HEK293 (cell line): ENCODE measurements at regions not wholly inside any gene's neighbourhood (a gene's known extent, or its start where the extent isn't known, plus 50 kb on each side); places are given as distances from the start of the nearest gene placed in this dataset.

ENCODE experiments used
- BCL11A ChIP-seq: fragments of 450-650 bp; formaldehyde crosslinking; IDR thresholded peaks from 2 replicates; pipeline ENCODE4 v1.5.1; 2016; ENCODE audit warnings: low read depth, missing biosample characterization, missing genetic modification characterization
- CTCF ChIP-seq: fragments of 450-650 bp; formaldehyde crosslinking; IDR thresholded peaks from 2 replicates; pipeline ENCODE4 v1.5.1; 2016; ENCODE audit warnings: missing biosample characterization, missing genetic modification characterization
- RBAK ChIP-seq: fragments of 450-650 bp; formaldehyde crosslinking; IDR thresholded peaks from 2 replicates; pipeline ENCODE4 v1.5.1; 2016; ENCODE audit warnings: missing biosample characterization, missing genetic modification characterization
- REPIN1 ChIP-seq: fragments of 450-650 bp; formaldehyde crosslinking; IDR thresholded peaks from 2 replicates; pipeline ENCODE4 v1.5.1; 2017; ENCODE audit warnings: missing biosample characterization, missing genetic modification characterization, low read depth
- YY1 ChIP-seq: fragments of 450-650 bp; formaldehyde crosslinking; IDR thresholded peaks from 2 replicates; pipeline ENCODE4 v1.5.1; 2018; ENCODE audit warnings: missing biosample characterization, missing genetic modification characterization
- ZNF274 ChIP-seq, 2 experiments: fragments of 200-500 bp in 1 of 2; fragments of 450-650 bp in 1 of 2; sonication (Bioruptor generic) in 1 of 2; formaldehyde crosslinking in 1 of 2; IDR thresholded peaks; 2 replicates each; pipeline versions ENCODE4 v1.5.1 to v1.6.1; 2014 to 2016; ENCODE audit warnings: borderline replicate concordance in 1 of 2, inconsistent platforms in 1 of 2, low read length in 1 of 2, missing biosample characterization in 1 of 2, missing genetic modification characterization in 1 of 2
- ZNF324 ChIP-seq: fragments of 450-650 bp; formaldehyde crosslinking; IDR thresholded peaks from 2 replicates; pipeline ENCODE4 v1.5.1; 2016; ENCODE audit warnings: missing biosample characterization, missing genetic modification characterization
- TF ChIP-seq, protein P1 (sequence below): fragments of 450-650 bp; formaldehyde crosslinking; IDR thresholded peaks from 2 replicates; pipeline ENCODE4 v1.5.1; 2016; ENCODE audit warnings: missing biosample characterization, missing genetic modification characterization

DNA sequence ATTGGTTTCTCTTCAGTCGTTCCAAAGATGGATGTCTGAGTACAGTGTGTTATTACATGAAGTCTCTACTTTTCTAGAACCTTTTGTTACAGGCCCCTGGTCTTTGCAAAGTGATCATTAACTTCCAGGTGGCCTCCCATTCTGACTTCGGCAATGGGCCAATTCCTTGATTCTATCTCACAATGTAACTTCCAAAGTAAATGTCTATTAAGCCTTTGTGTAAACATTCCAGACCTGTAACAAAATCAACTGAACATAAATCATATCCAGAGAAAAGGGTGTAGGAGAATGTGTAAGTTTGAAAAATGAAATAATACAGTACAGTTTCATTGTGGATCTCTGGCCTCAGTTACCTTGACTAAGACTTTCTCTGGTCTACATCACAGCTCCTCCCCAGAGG, 187.8 kb upstream of the JAG1 start:
- TF ChIP-seq CTCF (tag by site-specific recombination) (no peak), ZNF274 (IDR thresholded peaks at IDR 0.05; ENCODE audit: low read length) (no peak), ZNF274 (tag by site-specific recombination; IDR thresholded peaks at IDR 0.05; ENCODE audit: borderline replicate concordance) (no peak), YY1 (no peak), ZNF324 (no peak), RBAK (tag by site-specific recombination) (no peak), REPIN1 (tag by site-specific recombination) (no peak), BCL11A (tag by site-specific recombination) (no peak)
- TF ChIP-seq, protein P1, sequence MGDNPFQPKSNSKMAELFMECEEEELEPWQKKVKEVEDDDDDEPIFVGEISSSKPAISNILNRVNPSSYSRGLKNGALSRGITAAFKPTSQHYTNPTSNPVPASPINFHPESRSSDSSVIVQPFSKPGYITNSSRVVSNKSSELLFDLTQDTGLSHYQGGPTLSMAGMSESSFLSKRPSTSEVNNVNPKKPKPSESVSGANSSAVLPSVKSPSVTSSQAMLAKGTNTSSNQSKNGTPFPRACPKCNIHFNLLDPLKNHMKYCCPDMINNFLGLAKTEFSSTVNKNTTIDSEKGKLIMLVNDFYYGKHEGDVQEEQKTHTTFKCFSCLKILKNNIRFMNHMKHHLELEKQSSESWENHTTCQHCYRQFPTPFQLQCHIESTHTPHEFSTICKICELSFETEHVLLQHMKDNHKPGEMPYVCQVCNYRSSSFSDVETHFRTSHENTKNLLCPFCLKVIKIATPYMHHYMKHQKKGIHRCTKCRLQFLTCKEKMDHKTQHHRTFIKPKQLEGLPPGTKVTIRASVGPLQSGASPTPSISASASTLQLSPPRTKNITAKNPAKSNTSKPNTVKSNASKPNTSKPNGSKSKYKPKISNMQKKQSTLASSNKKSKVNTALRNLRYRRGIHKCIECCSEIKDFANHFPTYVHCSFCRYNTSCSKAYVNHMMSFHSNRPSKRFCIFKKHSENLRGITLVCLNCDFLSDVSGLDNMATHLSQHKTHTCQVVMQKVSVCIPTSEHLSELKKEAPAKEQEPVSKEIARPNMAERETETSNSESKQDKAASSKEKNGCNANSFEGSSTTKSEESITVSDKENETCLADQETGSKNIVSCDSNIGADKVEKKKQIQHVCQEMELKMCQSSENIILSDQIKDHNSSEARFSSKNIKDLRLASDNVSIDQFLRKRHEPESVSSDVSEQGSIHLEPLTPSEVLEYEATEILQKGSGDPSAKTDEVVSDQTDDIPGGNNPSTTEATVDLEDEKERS (tag by site-specific recombination), result no peak
